ENCODE measurements at regions not wholly inside any gene's neighbourhood (a gene's known extent, or its start where the extent isn't known, plus 50 kb on each side); places are given as distances from the start of the nearest gene placed in this dataset.

DNA sequence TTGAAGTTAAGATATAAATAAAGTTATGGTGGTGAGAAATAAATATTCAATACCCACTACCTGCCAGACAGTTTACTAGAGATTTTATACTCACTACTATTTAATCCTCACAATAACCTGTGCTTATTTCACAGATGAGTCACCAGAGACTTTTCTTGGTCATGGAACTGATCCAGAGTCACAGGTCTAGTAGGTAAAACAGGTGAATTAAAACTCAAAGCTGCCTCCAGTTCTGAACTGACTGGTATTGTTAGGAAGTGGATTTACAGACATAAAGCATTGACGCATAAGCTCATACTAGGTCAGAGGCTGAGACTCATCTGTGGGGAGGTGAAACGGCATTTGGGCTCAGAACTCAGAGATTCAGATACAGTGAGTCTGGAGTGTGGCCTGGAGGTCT, 1009.9 kb downstream of the AGBL1 start:
- TF ChIP-seq REPIN1 (tag by site-specific recombination; IDR thresholded peaks at IDR 0.05; ENCODE audit: low read depth) (no peak), ZFP37 (tag by site-specific recombination; IDR thresholded peaks at IDR 0.05) (no peak), SP7 (tag by site-specific recombination; IDR thresholded peaks at IDR 0.05) (no peak), ZNF426 (tag by site-specific recombination; IDR thresholded peaks at IDR 0.05) (no peak), ZNF629 (tag by site-specific recombination; IDR thresholded peaks at IDR 0.05) (no peak), ZNF76 (tag by site-specific recombination; IDR thresholded peaks at IDR 0.05; ENCODE audit: borderline replicate concordance, low read depth) (no peak), ZBTB7A (tag by site-specific recombination; IDR thresholded peaks at IDR 0.05; ENCODE audit: low read depth) (no peak), ZNF121 (tag by site-specific recombination; IDR thresholded peaks at IDR 0.05) (no peak), ZBTB17 (tag by site-specific recombination; IDR thresholded peaks at IDR 0.05) (no peak), ZNF473 (tag by site-specific recombination; IDR thresholded peaks at IDR 0.05) (no peak)
- TF ChIP-seq, protein P1, sequence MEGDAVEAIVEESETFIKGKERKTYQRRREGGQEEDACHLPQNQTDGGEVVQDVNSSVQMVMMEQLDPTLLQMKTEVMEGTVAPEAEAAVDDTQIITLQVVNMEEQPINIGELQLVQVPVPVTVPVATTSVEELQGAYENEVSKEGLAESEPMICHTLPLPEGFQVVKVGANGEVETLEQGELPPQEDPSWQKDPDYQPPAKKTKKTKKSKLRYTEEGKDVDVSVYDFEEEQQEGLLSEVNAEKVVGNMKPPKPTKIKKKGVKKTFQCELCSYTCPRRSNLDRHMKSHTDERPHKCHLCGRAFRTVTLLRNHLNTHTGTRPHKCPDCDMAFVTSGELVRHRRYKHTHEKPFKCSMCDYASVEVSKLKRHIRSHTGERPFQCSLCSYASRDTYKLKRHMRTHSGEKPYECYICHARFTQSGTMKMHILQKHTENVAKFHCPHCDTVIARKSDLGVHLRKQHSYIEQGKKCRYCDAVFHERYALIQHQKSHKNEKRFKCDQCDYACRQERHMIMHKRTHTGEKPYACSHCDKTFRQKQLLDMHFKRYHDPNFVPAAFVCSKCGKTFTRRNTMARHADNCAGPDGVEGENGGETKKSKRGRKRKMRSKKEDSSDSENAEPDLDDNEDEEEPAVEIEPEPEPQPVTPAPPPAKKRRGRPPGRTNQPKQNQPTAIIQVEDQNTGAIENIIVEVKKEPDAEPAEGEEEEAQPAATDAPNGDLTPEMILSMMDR (tag by site-specific recombination; IDR thresholded peaks at IDR 0.05) = no peak
- TF ChIP-seq, protein P2, sequence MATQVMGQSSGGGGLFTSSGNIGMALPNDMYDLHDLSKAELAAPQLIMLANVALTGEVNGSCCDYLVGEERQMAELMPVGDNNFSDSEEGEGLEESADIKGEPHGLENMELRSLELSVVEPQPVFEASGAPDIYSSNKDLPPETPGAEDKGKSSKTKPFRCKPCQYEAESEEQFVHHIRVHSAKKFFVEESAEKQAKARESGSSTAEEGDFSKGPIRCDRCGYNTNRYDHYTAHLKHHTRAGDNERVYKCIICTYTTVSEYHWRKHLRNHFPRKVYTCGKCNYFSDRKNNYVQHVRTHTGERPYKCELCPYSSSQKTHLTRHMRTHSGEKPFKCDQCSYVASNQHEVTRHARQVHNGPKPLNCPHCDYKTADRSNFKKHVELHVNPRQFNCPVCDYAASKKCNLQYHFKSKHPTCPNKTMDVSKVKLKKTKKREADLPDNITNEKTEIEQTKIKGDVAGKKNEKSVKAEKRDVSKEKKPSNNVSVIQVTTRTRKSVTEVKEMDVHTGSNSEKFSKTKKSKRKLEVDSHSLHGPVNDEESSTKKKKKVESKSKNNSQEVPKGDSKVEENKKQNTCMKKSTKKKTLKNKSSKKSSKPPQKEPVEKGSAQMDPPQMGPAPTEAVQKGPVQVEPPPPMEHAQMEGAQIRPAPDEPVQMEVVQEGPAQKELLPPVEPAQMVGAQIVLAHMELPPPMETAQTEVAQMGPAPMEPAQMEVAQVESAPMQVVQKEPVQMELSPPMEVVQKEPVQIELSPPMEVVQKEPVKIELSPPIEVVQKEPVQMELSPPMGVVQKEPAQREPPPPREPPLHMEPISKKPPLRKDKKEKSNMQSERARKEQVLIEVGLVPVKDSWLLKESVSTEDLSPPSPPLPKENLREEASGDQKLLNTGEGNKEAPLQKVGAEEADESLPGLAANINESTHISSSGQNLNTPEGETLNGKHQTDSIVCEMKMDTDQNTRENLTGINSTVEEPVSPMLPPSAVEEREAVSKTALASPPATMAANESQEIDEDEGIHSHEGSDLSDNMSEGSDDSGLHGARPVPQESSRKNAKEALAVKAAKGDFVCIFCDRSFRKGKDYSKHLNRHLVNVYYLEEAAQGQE (tag by site-specific recombination; IDR thresholded peaks at IDR 0.05) = no peak
- TF ChIP-seq, protein P3, sequence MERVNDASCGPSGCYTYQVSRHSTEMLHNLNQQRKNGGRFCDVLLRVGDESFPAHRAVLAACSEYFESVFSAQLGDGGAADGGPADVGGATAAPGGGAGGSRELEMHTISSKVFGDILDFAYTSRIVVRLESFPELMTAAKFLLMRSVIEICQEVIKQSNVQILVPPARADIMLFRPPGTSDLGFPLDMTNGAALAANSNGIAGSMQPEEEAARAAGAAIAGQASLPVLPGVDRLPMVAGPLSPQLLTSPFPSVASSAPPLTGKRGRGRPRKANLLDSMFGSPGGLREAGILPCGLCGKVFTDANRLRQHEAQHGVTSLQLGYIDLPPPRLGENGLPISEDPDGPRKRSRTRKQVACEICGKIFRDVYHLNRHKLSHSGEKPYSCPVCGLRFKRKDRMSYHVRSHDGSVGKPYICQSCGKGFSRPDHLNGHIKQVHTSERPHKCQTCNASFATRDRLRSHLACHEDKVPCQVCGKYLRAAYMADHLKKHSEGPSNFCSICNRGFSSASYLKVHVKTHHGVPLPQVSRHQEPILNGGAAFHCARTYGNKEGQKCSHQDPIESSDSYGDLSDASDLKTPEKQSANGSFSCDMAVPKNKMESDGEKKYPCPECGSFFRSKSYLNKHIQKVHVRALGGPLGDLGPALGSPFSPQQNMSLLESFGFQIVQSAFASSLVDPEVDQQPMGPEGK (tag by site-specific recombination; IDR thresholded peaks at IDR 0.05) = no peak
- TF ChIP-seq, protein P4, sequence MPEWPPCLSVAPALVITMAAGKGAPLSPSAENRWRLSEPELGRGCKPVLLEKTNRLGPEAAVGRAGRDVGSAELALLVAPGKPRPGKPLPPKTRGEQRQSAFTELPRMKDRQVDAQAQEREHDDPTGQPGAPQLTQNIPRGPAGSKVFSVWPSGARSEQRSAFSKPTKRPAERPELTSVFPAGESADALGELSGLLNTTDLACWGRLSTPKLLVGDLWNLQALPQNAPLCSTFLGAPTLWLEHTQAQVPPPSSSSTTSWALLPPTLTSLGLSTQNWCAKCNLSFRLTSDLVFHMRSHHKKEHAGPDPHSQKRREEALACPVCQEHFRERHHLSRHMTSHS (tag by site-specific recombination; IDR thresholded peaks at IDR 0.05) = no peak
